Activated T-helper 1 cell treated with anti-CD3 and anti-CD28 coated beads, Interleukin-12 subunit alpha, Interleukin-12 subunit beta, Interleukin-2, Interleukin-4 antibody, amounts not matched to agents 30 ng/mL and 10 ng/mL and 1 ng/mL, durations not matched to agents 14 hours and 24 hours and 36 hours (primary cell): ENCODE measurements at regions not wholly inside any gene's neighbourhood (a gene's known extent, or its start where the extent isn't known, plus 50 kb on each side); places are given as distances from the start of the nearest gene placed in this dataset.
"Not testable (repeated sequence)": the region's sequence is repeated elsewhere in the genome, so short reads cannot be mapped to it uniquely, and the experiment has no call there.

ENCODE experiments used
- DNase-seq: peaks from one replicate; pipeline ENCODE4 v3.0.0; 2021; ENCODE audit warnings: low spot score
- H3K27ac Mint-ChIP-seq: one replicate; pipeline ENCODE4 v1.8.0; 2021; ENCODE audit warnings: mild to moderate bottlenecking, mixed read lengths
- H3K27me3 Mint-ChIP-seq: one replicate; pipeline ENCODE4 v1.8.0; 2022; ENCODE audit warnings: mild to moderate bottlenecking, moderate library complexity, mixed read lengths; ENCODE audit not compliant: insufficient read depth
- H3K36me3 Mint-ChIP-seq: one replicate; pipeline ENCODE4 v1.8.0; 2021; ENCODE audit warnings: low read depth, mixed read lengths
- H3K4me1 Mint-ChIP-seq: one replicate; pipeline ENCODE4 v1.8.0; 2021; ENCODE audit warnings: low read depth, mixed read lengths
- H3K4me3 Mint-ChIP-seq: one replicate; pipeline ENCODE4 v1.8.0; 2021; ENCODE audit warnings: mild to moderate bottlenecking, moderate library complexity, mixed read lengths
- H3K9me3 Mint-ChIP-seq: one replicate; pipeline ENCODE4 v1.8.0; 2021; ENCODE audit warnings: mixed read lengths
- intact Hi-C: fragments of 100-400 bp; cut with micrococcal nuclease; formaldehyde crosslinking; loops from one replicate; pipeline ENCODE4 v1.15.1; 2024

GRCh38 chr22:22752199-22752555, 107.8 kb downstream of the GGTLC2 start:
- H3K4me1 Mint-ChIP-seq = peaks cover 5% of the 10 kb centered on the region
- intact Hi-C loops = loop anchor here (2.0 kb wide), 1 partner anchor 17 kb away; no protein-coding TSS in a partner anchor
- H3K9me3 Mint-ChIP-seq = no peaks in the 10 kb centered on the region
- no peak for DNase-seq
- H3K4me3 Mint-ChIP-seq = no peak overlapping the region
- peaks cover 4% of the 10 kb centered on the region for H3K27me3 Mint-ChIP-seq
- no peak overlapping the region for H3K27ac Mint-ChIP-seq
- no peaks in the 10 kb centered on the region for H3K36me3 Mint-ChIP-seq

DNA sequence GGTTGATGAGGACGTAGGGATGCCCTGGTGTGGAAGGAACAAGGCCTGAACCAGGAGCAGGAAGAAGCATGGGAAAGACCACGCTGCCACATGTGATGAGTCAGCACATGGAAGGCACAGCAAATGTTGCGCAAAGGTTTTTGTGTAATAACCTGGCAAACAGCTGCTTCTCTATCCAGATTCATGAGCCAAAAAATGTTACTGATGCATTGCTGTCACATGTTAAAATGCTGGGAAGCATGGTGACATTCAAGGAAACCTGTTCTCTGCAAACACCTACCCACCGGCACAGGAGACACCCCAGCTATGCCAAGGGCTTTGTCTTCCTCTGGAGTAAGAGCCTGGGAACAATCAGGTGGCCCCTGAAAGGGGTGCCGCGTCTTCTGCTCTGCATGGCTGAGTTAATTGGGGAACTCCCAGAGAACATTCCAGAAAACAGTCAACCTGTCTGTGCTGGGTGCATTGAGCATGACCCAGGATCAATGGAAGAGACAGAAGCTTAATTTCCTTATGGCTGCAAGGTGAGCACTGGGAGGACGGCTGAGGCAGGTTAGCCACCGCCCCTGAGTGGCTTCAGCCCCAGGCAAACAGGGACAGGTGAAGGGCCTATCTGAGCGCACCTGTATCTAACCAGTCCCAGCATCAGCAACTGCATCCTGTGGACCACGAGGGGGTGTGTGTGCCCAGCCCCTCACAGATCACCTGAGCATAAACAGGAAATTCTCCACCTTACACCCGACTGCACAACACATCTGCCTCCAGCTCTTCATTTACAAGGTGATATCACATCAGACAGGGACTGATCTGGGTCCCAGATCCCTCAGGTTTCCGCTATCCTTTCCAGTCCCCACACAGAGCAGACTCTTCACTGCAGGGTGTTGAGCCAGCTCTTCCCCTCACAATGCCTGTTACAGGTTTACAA, 108.4 kb downstream of the GGTLC2 start:
- no peaks in the 10 kb centered on the region for H3K9me3 Mint-ChIP-seq
- intact Hi-C loops = loop anchor here (1.0 to 2.0 kb wide), 2 partner anchors 16 to 203 kb away; no protein-coding TSS in a partner anchor

GRCh38 chr22:22753526-22754267, 109.3 kb downstream of the GGTLC2 start:
- no peaks in the 10 kb centered on the region for H3K27me3 Mint-ChIP-seq
- no peak overlapping the region for H3K27ac Mint-ChIP-seq
- peak; percentile 61 for DNase-seq
- peaks cover 5% of the 10 kb centered on the region for H3K4me1 Mint-ChIP-seq
- H3K9me3 Mint-ChIP-seq = no peaks in the 10 kb centered on the region
- H3K4me3 Mint-ChIP-seq = no peak overlapping the region
- H3K36me3 Mint-ChIP-seq = no peaks in the 10 kb centered on the region
- intact Hi-C loops = loop anchor here (1.0 to 2.0 kb wide), 2 partner anchors 15 to 203 kb away; no protein-coding TSS in a partner anchor

More for the DNA sequence above, 108.4 kb downstream of the GGTLC2 start:
- DNase-seq = no peak
- Mint-ChIP-seq H3K4me3 (no peak overlapping the region), H3K36me3 (no peaks in the 10 kb centered on the region), H3K4me1 (peaks cover 5% of the 10 kb centered on the region), H3K27me3 (peaks cover 4% of the 10 kb centered on the region), H3K27ac (no peak overlapping the region)

DNA sequence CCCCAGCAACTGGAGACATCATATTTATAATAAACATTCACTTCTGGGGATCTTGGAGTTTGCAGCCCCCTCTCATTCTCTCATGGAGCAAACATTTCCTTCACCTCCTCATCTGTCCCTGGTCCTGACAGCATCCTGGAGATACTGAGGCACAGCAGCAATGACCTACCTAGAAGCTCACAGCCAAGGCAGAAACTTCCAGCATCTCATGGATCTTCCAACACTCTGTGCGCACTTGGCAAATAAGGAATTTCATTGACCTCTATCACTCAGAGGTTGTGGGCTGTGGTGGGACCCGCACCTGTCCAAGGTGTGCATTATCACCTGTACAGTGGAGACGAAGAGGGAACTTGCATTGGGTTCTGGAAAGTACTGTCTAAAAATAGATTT, 109.8 kb downstream of the GGTLC2 start:
- DNase-seq = no peak
- Mint-ChIP-seq H3K27ac (no peak overlapping the region), H3K36me3 (no peaks in the 10 kb centered on the region), H3K9me3 (no peaks in the 10 kb centered on the region), H3K4me1 (peaks cover 5% of the 10 kb centered on the region), H3K27me3 (no peaks in the 10 kb centered on the region), H3K4me3 (no peak overlapping the region)
- intact Hi-C loops = no loop called here

- H3K36me3 Mint-ChIP-seq = no peaks in the 10 kb centered on the region
- H3K9me3 Mint-ChIP-seq = no peaks in the 10 kb centered on the region
- no peak for DNase-seq
- intact Hi-C loops = no loop called here
- no peak overlapping the region for H3K27ac Mint-ChIP-seq
- no peaks in the 10 kb centered on the region for H3K27me3 Mint-ChIP-seq
- H3K4me3 Mint-ChIP-seq = no peak overlapping the region
- peaks cover 5% of the 10 kb centered on the region for H3K4me1 Mint-ChIP-seq
These were observed 110.8 kb downstream of the GGTLC2 start for GRCh38 chr22:22754961-22755777.

DNA sequence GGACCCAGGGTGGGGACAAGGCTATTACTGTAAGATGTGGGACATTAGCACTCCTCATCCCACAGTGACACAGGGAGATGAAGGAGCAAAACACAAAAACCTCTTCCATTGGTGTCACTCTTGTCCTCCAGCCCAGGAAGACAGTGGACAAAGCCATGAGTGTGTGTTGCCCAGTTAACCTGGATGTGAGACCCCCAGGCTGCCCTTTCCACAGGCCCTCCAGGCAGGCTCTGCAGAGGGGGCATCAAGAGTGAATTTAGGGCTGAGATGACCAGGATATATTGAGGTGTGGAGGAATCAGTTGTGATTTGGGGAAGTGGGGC, 111.3 kb downstream of the GGTLC2 start:
- no peak overlapping the region for H3K27ac Mint-ChIP-seq
- H3K9me3 Mint-ChIP-seq = no peaks in the 10 kb centered on the region
- intact Hi-C loops = no loop called here
- DNase-seq = no peak
- peaks cover 5% of the 10 kb centered on the region for H3K4me1 Mint-ChIP-seq
- no peaks in the 10 kb centered on the region for H3K27me3 Mint-ChIP-seq
- H3K4me3 Mint-ChIP-seq = no peak overlapping the region
- H3K36me3 Mint-ChIP-seq = no peaks in the 10 kb centered on the region

- Mint-ChIP-seq H3K9me3 (no peaks in the 10 kb centered on the region), H3K27me3 (no peaks in the 10 kb centered on the region), H3K27ac (no peak overlapping the region), H3K4me3 (no peak overlapping the region), H3K4me1 (peaks cover 5% of the 10 kb centered on the region), H3K36me3 (no peaks in the 10 kb centered on the region)
- DNase-seq = no peak
- intact Hi-C loops = no loop called here
These were observed 111.7 kb downstream of the GGTLC2 start for GRCh38 chr22:22756109-22756508.

- H3K27me3 Mint-ChIP-seq, H3K4me1 Mint-ChIP-seq, H3K4me3 Mint-ChIP-seq, DNase-seq, H3K36me3 Mint-ChIP-seq, H3K9me3 Mint-ChIP-seq, H3K27ac Mint-ChIP-seq, intact Hi-C loops: not testable (repeated sequence)
These were observed 112.3 kb downstream of the GGTLC2 start for GRCh38 chr22:22756551-22757201.

- DNase-seq, H3K4me3 Mint-ChIP-seq, H3K9me3 Mint-ChIP-seq, H3K27me3 Mint-ChIP-seq, intact Hi-C loops, H3K27ac Mint-ChIP-seq, H3K36me3 Mint-ChIP-seq, H3K4me1 Mint-ChIP-seq: not testable (repeated sequence)
These were observed 113.8 kb downstream of the GGTLC2 start for GRCh38 chr22:22758101-22758807.

GRCh38 chr22:22759371-22759770, 115.0 kb downstream of the GGTLC2 start:
- H3K27me3 Mint-ChIP-seq = no peaks in the 10 kb centered on the region
- no peaks in the 10 kb centered on the region for H3K9me3 Mint-ChIP-seq

GRCh38 chr22:22759889-22760546, 115.6 kb downstream of the GGTLC2 start:
- Mint-ChIP-seq H3K27me3 (no peaks in the 10 kb centered on the region), H3K9me3 (no peaks in the 10 kb centered on the region), H3K36me3 (no peaks in the 10 kb centered on the region), H3K4me1 (no peaks in the 10 kb centered on the region), H3K27ac (no peak overlapping the region), H3K4me3 (no peak overlapping the region)
- DNase-seq = no peak
- intact Hi-C loops = no loop called here

More at GRCh38 chr22:22759371-22759770, 115.0 kb downstream of the GGTLC2 start:
- DNase-seq = no peak
- Mint-ChIP-seq H3K4me3 (no peak overlapping the region), H3K4me1 (no peaks in the 10 kb centered on the region), H3K27ac (no peak overlapping the region), H3K36me3 (no peaks in the 10 kb centered on the region)
- intact Hi-C loops = no loop called here
